T-helper 1 cell treated with Interleukin-12 subunit alpha and Interleukin-12 subunit beta and Interleukin-4 antibody, amounts not matched to agents 30 ng/mL and 1 ng/mL, for 36 hours (primary cell): ENCODE measurements at regions not wholly inside any gene's neighbourhood (a gene's known extent, or its start where the extent isn't known, plus 50 kb on each side); places are given as distances from the start of the nearest gene placed in this dataset.
"Not testable (repeated sequence)": the region's sequence is repeated elsewhere in the genome, so short reads cannot be mapped to it uniquely, and the experiment has no call there.

Experiments
- intact Hi-C: fragments of 100-400 bp; cut with micrococcal nuclease; formaldehyde crosslinking; loops from one replicate; pipeline ENCODE4 v1.15.1; 2024

GRCh38 chr12:85626784-85627171, 209.4 kb downstream of the RASSF9 start:
- intact Hi-C loops, result no loop called here

GRCh38 chr12:85627584-85627983, 208.6 kb downstream of the RASSF9 start:
- intact Hi-C loops, result no loop called here

GRCh38 chr12:85628562-85628961, 207.6 kb downstream of the RASSF9 start:
- intact Hi-C loops, result not testable (repeated sequence)

GRCh38 chr12:85630851-85631250, 205.4 kb downstream of the RASSF9 start:
- intact Hi-C loops, result no loop called here

GRCh38 chr12:85632390-85632789, 203.8 kb downstream of the RASSF9 start:
- intact Hi-C loops, result no loop called here

- intact Hi-C loops, result no loop called here
Observed at GRCh38 chr12:85633491-85633890, 202.7 kb downstream of the RASSF9 start.

- intact Hi-C loops, result no loop called here
Observed at GRCh38 chr12:85639834-85640233, 196.4 kb downstream of the RASSF9 start.

GRCh38 chr12:85641796-85642195, 194.4 kb downstream of the RASSF9 start:
- intact Hi-C loops, result no loop called here

GRCh38 chr12:85642288-85642687, 193.9 kb downstream of the RASSF9 start:
- intact Hi-C loops, result no loop called here

GRCh38 chr12:85642808-85643207, 193.4 kb downstream of the RASSF9 start:
- intact Hi-C loops, result no loop called here

GRCh38 chr12:85644508-85644907, 191.7 kb downstream of the RASSF9 start:
- intact Hi-C loops, result no loop called here

GRCh38 chr12:85653731-85654455, 182.3 kb downstream of the RASSF9 start:
- intact Hi-C loops, result no loop called here

GRCh38 chr12:85654456-85654840, 181.8 kb downstream of the RASSF9 start:
- intact Hi-C loops, result no loop called here

GRCh38 chr12:85656561-85656960, 179.6 kb downstream of the RASSF9 start:
- intact Hi-C loops, result no loop called here

GRCh38 chr12:85657251-85657650, 179.0 kb downstream of the RASSF9 start:
- intact Hi-C loops, result no loop called here

- intact Hi-C loops, result no loop called here
Observed at GRCh38 chr12:85657836-85658630, 178.2 kb downstream of the RASSF9 start.

- intact Hi-C loops, result no loop called here
Observed at GRCh38 chr12:85659754-85660530, 176.3 kb downstream of the RASSF9 start.

- intact Hi-C loops, result no loop called here
Observed at GRCh38 chr12:85661461-85662206, 174.6 kb downstream of the RASSF9 start.

GRCh38 chr12:85662207-85662602, 174.0 kb downstream of the RASSF9 start:
- intact Hi-C loops, result no loop called here

GRCh38 chr12:85663631-85664030, 172.6 kb downstream of the RASSF9 start:
- intact Hi-C loops, result no loop called here

GRCh38 chr12:85664429-85664828, 171.8 kb downstream of the RASSF9 start:
- intact Hi-C loops, result no loop called here
